ENCODE measurements at regions not wholly inside any gene's neighbourhood (a gene's known extent, or its start where the extent isn't known, plus 50 kb on each side); places are given as distances from the start of the nearest gene placed in this dataset.

DNA sequence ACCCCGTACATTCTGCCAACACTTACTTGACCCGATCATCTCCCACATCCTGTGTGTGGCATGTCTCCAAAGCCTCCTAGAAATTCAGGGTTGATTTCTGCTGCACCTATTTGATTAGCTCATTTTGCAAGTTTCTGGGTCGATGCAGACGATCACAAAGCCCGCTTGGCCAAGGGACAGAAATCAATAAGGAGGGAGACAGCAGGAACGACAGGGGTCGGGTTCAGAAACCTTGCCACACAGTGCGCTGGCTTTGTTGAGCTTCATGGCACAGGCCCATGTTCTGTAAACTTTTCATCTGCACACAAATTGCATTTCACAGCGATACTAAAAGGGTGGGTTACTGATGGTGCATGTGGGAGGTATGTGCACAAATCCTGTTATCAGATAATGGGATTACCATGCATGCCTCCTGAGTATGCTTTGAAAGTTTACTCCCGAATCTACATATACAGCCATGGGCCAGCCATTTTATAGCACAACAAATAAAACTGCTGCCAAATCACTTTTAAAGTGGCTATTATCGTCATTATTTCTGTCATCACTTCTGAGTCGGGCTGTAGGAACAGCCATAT is 95.9 kb upstream of the ATP11B start:
- Histone ChIP-seq H3K27me3 (ENCODE audit: control insufficient read depth, low read length) (peaks cover 8% of the 10 kb centered on the region), H3K79me2 (ENCODE audit: control insufficient read depth, low read length) (no peaks in the 10 kb centered on the region), H3K9me2 (replicated peaks; ENCODE audit: control insufficient read depth, low read length) (no peaks in the 10 kb centered on the region), H4K20me1 (ENCODE audit: control insufficient read depth, insufficient read depth, low read depth, low read length) (no peaks in the 10 kb centered on the region), H3K36me3 (ENCODE audit: control insufficient read depth, low read length) (no peaks in the 10 kb centered on the region), H3K4me2 (ENCODE audit: low read length) (no peak overlapping the region), H3K9me3 (ENCODE audit: control insufficient read depth, insufficient read depth, low read length) (no peaks in the 10 kb centered on the region), H3K4me1 (ENCODE audit: control insufficient read depth, low read length) (no peaks in the 10 kb centered on the region), H3K27ac (ENCODE audit: low read depth, low read length) (no peak overlapping the region), H3K4me3 (ENCODE audit: low read length) (no peak overlapping the region), H3F3A (ENCODE audit: control insufficient read depth, insufficient read depth) (no peaks in the 10 kb centered on the region)
- no peak for TF ChIP-seq EZH2phosphoT487 (IDR thresholded peaks at IDR 0.05; ENCODE audit: borderline replicate concordance, low read length)

GRCh38 chr3:182698078-182698477 is 95.2 kb upstream of the ATP11B start:
- no peaks in the 10 kb centered on the region for H3K79me2 ChIP-seq (ENCODE audit: control insufficient read depth, low read length)
- TF ChIP-seq EZH2phosphoT487 (IDR thresholded peaks at IDR 0.05; ENCODE audit: borderline replicate concordance, low read length) (no peak), CTCF (IDR thresholded peaks at IDR 0.05; ENCODE audit: low read depth, low read length, poor library complexity, severe bottlenecking) (no peak)

DNA sequence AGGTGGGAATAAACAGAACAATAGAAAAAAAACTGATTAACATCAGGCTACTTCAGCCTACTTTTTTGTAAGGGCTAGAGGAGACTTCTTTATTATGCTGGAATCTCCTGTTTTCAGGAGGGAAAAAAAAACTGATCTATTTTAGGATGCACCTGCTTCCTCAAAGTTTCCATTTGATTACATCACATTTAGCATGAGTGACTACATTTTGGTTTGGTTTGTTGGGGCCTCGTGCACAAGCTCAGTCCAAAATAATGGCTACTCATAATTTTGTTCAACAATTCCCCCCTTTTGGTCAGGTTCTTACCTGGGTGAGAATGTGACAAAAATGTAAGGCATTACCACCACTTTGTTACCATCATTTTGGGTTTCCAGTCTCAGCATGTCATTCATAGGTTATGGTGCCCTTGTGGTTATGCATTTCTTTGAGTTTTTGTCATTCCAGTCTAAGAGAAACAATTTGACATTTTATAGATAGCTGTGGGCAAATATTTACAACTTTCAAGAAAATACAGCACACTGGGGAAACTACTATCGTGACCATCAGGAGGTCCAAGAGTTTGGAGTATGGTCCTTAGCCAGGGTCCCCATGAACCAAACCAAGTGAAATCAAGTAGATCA is 93.6 kb upstream of the ATP11B start:
- Histone ChIP-seq H3K27me3 (ENCODE audit: control insufficient read depth, low read length) (peaks cover 5% of the 10 kb centered on the region), H3K4me3 (ENCODE audit: low read length) (no peak overlapping the region), H3K4me2 (ENCODE audit: low read length) (no peak overlapping the region), H3F3A (ENCODE audit: control insufficient read depth, insufficient read depth) (no peaks in the 10 kb centered on the region), H3K36me3 (ENCODE audit: control insufficient read depth, low read length) (no peaks in the 10 kb centered on the region), H3K9me3 (ENCODE audit: control insufficient read depth, insufficient read depth, low read length) (no peaks in the 10 kb centered on the region), H3K4me1 (ENCODE audit: control insufficient read depth, low read length) (no peaks in the 10 kb centered on the region), H4K20me1 (ENCODE audit: control insufficient read depth, insufficient read depth, low read depth, low read length) (no peaks in the 10 kb centered on the region), H3K79me2 (ENCODE audit: control insufficient read depth, low read length) (no peaks in the 10 kb centered on the region), H3K27ac (ENCODE audit: low read depth, low read length) (no peak overlapping the region), H3K9me2 (replicated peaks; ENCODE audit: control insufficient read depth, low read length) (no peaks in the 10 kb centered on the region)
- TF ChIP-seq EZH2phosphoT487 (IDR thresholded peaks at IDR 0.05; ENCODE audit: borderline replicate concordance, low read length) (no peak), CTCF (IDR thresholded peaks at IDR 0.05; ENCODE audit: low read depth, low read length, poor library complexity, severe bottlenecking) (no peak)

More at GRCh38 chr3:182698078-182698477, 95.2 kb upstream of the ATP11B start:
- H3K9me2 ChIP-seq (replicated peaks; ENCODE audit: control insufficient read depth, low read length), result no peaks in the 10 kb centered on the region
- peaks cover 5% of the 10 kb centered on the region for H3K27me3 ChIP-seq (ENCODE audit: control insufficient read depth, low read length)
- H3K9me3 ChIP-seq (ENCODE audit: control insufficient read depth, insufficient read depth, low read length), result no peaks in the 10 kb centered on the region
- no peak overlapping the region for H3K4me2 ChIP-seq (ENCODE audit: low read length)
- H3K27ac ChIP-seq (ENCODE audit: low read depth, low read length), result no peak overlapping the region
- no peaks in the 10 kb centered on the region for H3K36me3 ChIP-seq (ENCODE audit: control insufficient read depth, low read length)
- no peak overlapping the region for H3K4me3 ChIP-seq (ENCODE audit: low read length)
- H4K20me1 ChIP-seq (ENCODE audit: control insufficient read depth, insufficient read depth, low read depth, low read length), result no peaks in the 10 kb centered on the region
- H3F3A ChIP-seq (ENCODE audit: control insufficient read depth, insufficient read depth), result no peaks in the 10 kb centered on the region
- no peaks in the 10 kb centered on the region for H3K4me1 ChIP-seq (ENCODE audit: control insufficient read depth, low read length)

- Histone ChIP-seq H3K79me2 (ENCODE audit: control insufficient read depth, low read length) (no peaks in the 10 kb centered on the region), H3K4me3 (ENCODE audit: low read length) (no peak overlapping the region)
Observed at GRCh38 chr3:182702216-182702615, 91.1 kb upstream of the ATP11B start.

More at GRCh38 chr3:182702216-182702615, 91.1 kb upstream of the ATP11B start:
- H3K36me3 ChIP-seq (ENCODE audit: control insufficient read depth, low read length), result no peaks in the 10 kb centered on the region
- no peaks in the 10 kb centered on the region for H3K9me3 ChIP-seq (ENCODE audit: control insufficient read depth, insufficient read depth, low read length)
- no peaks in the 10 kb centered on the region for H3K9me2 ChIP-seq (replicated peaks; ENCODE audit: control insufficient read depth, low read length)
- no peaks in the 10 kb centered on the region for H3F3A ChIP-seq (ENCODE audit: control insufficient read depth, insufficient read depth)
- TF ChIP-seq CTCF (IDR thresholded peaks at IDR 0.05; ENCODE audit: low read depth, low read length, poor library complexity, severe bottlenecking) (no peak), EZH2phosphoT487 (IDR thresholded peaks at IDR 0.05; ENCODE audit: borderline replicate concordance, low read length) (no peak)
- no peaks in the 10 kb centered on the region for H4K20me1 ChIP-seq (ENCODE audit: control insufficient read depth, insufficient read depth, low read depth, low read length)
- H3K27me3 ChIP-seq (ENCODE audit: control insufficient read depth, low read length), result peaks cover 5% of the 10 kb centered on the region
- no peak overlapping the region for H3K27ac ChIP-seq (ENCODE audit: low read depth, low read length)
- no peak overlapping the region for H3K4me2 ChIP-seq (ENCODE audit: low read length)
- H3K4me1 ChIP-seq (ENCODE audit: control insufficient read depth, low read length), result no peaks in the 10 kb centered on the region
